ENCODE measurements at regions not wholly inside any gene's neighbourhood (a gene's known extent, or its start where the extent isn't known, plus 50 kb on each side); places are given as distances from the start of the nearest gene placed in this dataset.

GRCh38 chr15:26214290-26214689 lies 351.2 kb upstream of the ATP10A start:
- TF ChIP-seq CTCF (IDR thresholded peaks at IDR 0.05) (no peak), POLR2A (IDR thresholded peaks at IDR 0.05) (no peak)

Data from body of pancreas (tissue), 4 donors.